HL-60 (cell line): ENCODE measurements at regions not wholly inside any gene's neighbourhood (a gene's known extent, or its start where the extent isn't known, plus 50 kb on each side); places are given as distances from the start of the nearest gene placed in this dataset.

Experiments
- DNase-seq, 2 experiments: peaks; one replicate each; pipeline ENCODE4 v3.0.0-alpha.2; 2010 to 2020; ENCODE audit warnings: low read depth in 1 of 2, low spot score in 1 of 2
- H3K27ac ChIP-seq: fragments of 250-450 bp; sonication (Bioruptor Pico); replicated peaks from 2 replicates; pipeline ENCODE4 v1.5.1; 2020; ENCODE audit warnings: mild to moderate bottlenecking, moderate library complexity
- H3K27me3 ChIP-seq: fragments of 250-450 bp; sonication (Bioruptor Pico); 2 replicates; pipeline ENCODE4 v1.5.1; 2021; ENCODE audit warnings: mild to moderate bottlenecking, moderate library complexity; ENCODE audit not compliant: insufficient read depth, poor library complexity, severe bottlenecking
- H3K4me3 ChIP-seq: replicated peaks from 2 replicates; pipeline ENCODE4 v1.5.1; 2011; ENCODE audit warnings: mild to moderate bottlenecking, control low read depth, low read length; ENCODE audit not compliant: insufficient read depth
- GABPA ChIP-seq: IDR thresholded peaks from 2 replicates; pipeline ENCODE4 v1.6.1; 2012; ENCODE audit warnings: low read depth
- POLR2AphosphoS5 ChIP-seq: IDR thresholded peaks from 2 replicates; pipeline ENCODE4 v1.6.1; 2012; ENCODE audit warnings: low read depth
- SPI1 ChIP-seq: IDR thresholded peaks from 2 replicates; pipeline ENCODE4 v1.6.1; 2012; ENCODE audit warnings: low read depth, mild to moderate bottlenecking, borderline replicate concordance
- TF ChIP-seq, protein P1 (sequence below): IDR thresholded peaks from 2 replicates; pipeline ENCODE4 v1.6.1; 2012; ENCODE audit warnings: low read depth; ENCODE audit not compliant: insufficient replicate concordance
- TF ChIP-seq, protein P2 (sequence below): IDR thresholded peaks from one replicate; pipeline ENCODE4 v1.5.1; 2011; ENCODE audit warnings: low read length, control low read depth, inconsistent platforms; ENCODE audit not compliant: insufficient read depth

DNA sequence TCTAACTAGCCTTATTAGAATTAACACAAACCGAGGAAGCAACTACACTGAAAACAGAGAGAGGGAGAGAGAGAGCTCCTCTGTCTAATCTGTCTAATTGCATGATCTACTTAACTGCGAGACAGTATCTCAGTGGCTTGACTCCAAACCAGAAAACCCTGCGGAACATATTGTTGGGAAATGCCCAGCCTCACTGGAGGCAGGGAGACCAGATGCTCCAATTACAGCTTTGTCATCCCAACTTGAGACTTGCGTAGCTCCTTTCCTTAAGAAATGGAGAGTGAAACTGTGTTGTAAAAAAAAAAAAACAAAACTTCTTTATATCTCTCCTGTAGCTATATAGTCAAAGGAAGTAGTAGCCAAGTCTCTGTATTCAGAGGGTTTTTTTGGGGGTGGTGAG lies 52.0 kb upstream of the ZNRF2 start:
- Histone ChIP-seq H3K27me3 (no peaks in the 10 kb centered on the region), H3K4me3 (no peak overlapping the region), H3K27ac (no peak overlapping the region)
- DNase-seq, result no peak
- TF ChIP-seq SPI1 (no peak), POLR2AphosphoS5 (no peak), GABPA (no peak)
- TF ChIP-seq, protein P1, sequence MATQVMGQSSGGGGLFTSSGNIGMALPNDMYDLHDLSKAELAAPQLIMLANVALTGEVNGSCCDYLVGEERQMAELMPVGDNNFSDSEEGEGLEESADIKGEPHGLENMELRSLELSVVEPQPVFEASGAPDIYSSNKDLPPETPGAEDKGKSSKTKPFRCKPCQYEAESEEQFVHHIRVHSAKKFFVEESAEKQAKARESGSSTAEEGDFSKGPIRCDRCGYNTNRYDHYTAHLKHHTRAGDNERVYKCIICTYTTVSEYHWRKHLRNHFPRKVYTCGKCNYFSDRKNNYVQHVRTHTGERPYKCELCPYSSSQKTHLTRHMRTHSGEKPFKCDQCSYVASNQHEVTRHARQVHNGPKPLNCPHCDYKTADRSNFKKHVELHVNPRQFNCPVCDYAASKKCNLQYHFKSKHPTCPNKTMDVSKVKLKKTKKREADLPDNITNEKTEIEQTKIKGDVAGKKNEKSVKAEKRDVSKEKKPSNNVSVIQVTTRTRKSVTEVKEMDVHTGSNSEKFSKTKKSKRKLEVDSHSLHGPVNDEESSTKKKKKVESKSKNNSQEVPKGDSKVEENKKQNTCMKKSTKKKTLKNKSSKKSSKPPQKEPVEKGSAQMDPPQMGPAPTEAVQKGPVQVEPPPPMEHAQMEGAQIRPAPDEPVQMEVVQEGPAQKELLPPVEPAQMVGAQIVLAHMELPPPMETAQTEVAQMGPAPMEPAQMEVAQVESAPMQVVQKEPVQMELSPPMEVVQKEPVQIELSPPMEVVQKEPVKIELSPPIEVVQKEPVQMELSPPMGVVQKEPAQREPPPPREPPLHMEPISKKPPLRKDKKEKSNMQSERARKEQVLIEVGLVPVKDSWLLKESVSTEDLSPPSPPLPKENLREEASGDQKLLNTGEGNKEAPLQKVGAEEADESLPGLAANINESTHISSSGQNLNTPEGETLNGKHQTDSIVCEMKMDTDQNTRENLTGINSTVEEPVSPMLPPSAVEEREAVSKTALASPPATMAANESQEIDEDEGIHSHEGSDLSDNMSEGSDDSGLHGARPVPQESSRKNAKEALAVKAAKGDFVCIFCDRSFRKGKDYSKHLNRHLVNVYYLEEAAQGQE, result no peak
- TF ChIP-seq, protein P2, sequence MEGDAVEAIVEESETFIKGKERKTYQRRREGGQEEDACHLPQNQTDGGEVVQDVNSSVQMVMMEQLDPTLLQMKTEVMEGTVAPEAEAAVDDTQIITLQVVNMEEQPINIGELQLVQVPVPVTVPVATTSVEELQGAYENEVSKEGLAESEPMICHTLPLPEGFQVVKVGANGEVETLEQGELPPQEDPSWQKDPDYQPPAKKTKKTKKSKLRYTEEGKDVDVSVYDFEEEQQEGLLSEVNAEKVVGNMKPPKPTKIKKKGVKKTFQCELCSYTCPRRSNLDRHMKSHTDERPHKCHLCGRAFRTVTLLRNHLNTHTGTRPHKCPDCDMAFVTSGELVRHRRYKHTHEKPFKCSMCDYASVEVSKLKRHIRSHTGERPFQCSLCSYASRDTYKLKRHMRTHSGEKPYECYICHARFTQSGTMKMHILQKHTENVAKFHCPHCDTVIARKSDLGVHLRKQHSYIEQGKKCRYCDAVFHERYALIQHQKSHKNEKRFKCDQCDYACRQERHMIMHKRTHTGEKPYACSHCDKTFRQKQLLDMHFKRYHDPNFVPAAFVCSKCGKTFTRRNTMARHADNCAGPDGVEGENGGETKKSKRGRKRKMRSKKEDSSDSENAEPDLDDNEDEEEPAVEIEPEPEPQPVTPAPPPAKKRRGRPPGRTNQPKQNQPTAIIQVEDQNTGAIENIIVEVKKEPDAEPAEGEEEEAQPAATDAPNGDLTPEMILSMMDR, result no peak
